ENCODE measurements at regions not wholly inside any gene's neighbourhood (a gene's known extent, or its start where the extent isn't known, plus 50 kb on each side); places are given as distances from the start of the nearest gene placed in this dataset.

DNA sequence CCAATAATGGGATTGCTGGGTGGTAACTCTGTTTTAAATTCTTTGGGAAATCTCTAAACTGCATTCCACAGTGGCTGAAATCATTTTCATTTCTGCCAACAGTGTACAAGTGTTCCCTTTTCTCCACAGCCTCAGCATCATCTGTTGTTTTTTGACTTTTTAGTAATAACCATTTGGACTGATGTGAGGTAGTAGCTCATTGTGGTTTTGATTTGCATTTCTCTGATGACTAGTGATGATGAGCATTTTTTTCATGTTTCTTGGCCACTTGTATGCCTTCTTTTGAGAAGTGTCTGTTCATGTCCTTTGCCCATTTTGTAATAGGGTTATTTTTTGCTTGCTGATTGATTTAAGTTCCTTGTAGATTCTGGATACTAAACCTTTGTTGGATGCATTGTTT lies 131.9 kb upstream of the B3GALT2 start:
- TF ChIP-seq, protein P1, sequence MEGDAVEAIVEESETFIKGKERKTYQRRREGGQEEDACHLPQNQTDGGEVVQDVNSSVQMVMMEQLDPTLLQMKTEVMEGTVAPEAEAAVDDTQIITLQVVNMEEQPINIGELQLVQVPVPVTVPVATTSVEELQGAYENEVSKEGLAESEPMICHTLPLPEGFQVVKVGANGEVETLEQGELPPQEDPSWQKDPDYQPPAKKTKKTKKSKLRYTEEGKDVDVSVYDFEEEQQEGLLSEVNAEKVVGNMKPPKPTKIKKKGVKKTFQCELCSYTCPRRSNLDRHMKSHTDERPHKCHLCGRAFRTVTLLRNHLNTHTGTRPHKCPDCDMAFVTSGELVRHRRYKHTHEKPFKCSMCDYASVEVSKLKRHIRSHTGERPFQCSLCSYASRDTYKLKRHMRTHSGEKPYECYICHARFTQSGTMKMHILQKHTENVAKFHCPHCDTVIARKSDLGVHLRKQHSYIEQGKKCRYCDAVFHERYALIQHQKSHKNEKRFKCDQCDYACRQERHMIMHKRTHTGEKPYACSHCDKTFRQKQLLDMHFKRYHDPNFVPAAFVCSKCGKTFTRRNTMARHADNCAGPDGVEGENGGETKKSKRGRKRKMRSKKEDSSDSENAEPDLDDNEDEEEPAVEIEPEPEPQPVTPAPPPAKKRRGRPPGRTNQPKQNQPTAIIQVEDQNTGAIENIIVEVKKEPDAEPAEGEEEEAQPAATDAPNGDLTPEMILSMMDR (IDR thresholded peaks at IDR 0.05; ENCODE audit: poor library complexity), result no peak
- no peak for TF ChIP-seq EZH2phosphoT487 (IDR thresholded peaks at IDR 0.05; ENCODE audit: low read depth, severe bottlenecking, unreplicated experiment)
- TF ChIP-seq EZH2 (IDR thresholded peaks at IDR 0.05; ENCODE audit: borderline replicate concordance), result no peak
